Spleen (tissue), 7 donors: ENCODE measurements at regions not wholly inside any gene's neighbourhood (a gene's known extent, or its start where the extent isn't known, plus 50 kb on each side); places are given as distances from the start of the nearest gene placed in this dataset.

Source experiments
- POLR2A ChIP-seq, 3 donors: fragments of 450-650 bp; IDR thresholded peaks; one replicate each; pipeline ENCODE4 v1.5.1; 2017; ENCODE audit warnings: antibody characterized with exemption in 3 of 3, mild to moderate bottlenecking in 1 of 3
- TF ChIP-seq, protein P1 (sequence below), 11 experiments: fragments of 200-600 bp in 7 of 11; fragments of 450-650 bp in 4 of 11; sonication (generic) in 4 of 11; IDR thresholded peaks in 8 of 11; conservative IDR thresholded peaks in 3 of 11; 1 replicate in 7 of 11; 2 replicates in 4 of 11; pipeline versions ENCODE4 v1.4.0 to v1.8.0; 2016 to 2021; ENCODE audit warnings: antibody characterized with exemption in 11 of 11, inconsistent platforms in 4 of 11, mild to moderate bottlenecking in 1 of 11
- donor health status: DM: no; HTN: no; CAD: no; lungs with moderate emphysema.
- donor health status: DM: no; HTN: no; CAD: no.
- donor health status: DM: no; HTN: no; CAD: no.

DNA sequence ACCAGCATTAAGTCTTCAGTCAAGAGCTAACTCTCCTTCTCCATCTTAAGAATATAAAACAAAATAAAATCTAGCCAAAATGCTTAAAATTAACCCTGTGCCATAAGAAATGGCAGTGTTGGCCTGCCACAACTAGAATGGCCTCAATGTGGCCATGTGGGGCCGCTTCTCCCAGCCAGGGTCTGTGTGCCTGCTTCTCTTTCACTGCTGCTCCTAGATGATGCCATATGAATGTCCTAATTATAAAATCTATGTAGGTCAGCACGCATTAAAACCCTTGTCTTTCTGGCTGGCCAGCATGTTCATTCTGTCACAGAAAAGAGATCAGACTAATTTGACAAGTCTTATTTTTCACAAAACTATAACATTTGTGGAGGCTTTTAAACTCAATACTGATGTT is 102.6 kb downstream of the C6orf118 start:
- no peak for TF ChIP-seq POLR2A (IDR thresholded peaks at IDR 0.05)
- TF ChIP-seq, protein P1, sequence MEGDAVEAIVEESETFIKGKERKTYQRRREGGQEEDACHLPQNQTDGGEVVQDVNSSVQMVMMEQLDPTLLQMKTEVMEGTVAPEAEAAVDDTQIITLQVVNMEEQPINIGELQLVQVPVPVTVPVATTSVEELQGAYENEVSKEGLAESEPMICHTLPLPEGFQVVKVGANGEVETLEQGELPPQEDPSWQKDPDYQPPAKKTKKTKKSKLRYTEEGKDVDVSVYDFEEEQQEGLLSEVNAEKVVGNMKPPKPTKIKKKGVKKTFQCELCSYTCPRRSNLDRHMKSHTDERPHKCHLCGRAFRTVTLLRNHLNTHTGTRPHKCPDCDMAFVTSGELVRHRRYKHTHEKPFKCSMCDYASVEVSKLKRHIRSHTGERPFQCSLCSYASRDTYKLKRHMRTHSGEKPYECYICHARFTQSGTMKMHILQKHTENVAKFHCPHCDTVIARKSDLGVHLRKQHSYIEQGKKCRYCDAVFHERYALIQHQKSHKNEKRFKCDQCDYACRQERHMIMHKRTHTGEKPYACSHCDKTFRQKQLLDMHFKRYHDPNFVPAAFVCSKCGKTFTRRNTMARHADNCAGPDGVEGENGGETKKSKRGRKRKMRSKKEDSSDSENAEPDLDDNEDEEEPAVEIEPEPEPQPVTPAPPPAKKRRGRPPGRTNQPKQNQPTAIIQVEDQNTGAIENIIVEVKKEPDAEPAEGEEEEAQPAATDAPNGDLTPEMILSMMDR (IDR thresholded peaks at IDR 0.05 in 8 of 11, conservative IDR thresholded peaks at IDR 0.05 in 3 of 11), result no peak
